ENCODE measurements at regions not wholly inside any gene's neighbourhood (a gene's known extent, or its start where the extent isn't known, plus 50 kb on each side); places are given as distances from the start of the nearest gene placed in this dataset.

- H3K9me3 Mint-ChIP-seq, result peaks cover 10% of the 10 kb centered on the region
- TF ChIP-seq, protein P1, sequence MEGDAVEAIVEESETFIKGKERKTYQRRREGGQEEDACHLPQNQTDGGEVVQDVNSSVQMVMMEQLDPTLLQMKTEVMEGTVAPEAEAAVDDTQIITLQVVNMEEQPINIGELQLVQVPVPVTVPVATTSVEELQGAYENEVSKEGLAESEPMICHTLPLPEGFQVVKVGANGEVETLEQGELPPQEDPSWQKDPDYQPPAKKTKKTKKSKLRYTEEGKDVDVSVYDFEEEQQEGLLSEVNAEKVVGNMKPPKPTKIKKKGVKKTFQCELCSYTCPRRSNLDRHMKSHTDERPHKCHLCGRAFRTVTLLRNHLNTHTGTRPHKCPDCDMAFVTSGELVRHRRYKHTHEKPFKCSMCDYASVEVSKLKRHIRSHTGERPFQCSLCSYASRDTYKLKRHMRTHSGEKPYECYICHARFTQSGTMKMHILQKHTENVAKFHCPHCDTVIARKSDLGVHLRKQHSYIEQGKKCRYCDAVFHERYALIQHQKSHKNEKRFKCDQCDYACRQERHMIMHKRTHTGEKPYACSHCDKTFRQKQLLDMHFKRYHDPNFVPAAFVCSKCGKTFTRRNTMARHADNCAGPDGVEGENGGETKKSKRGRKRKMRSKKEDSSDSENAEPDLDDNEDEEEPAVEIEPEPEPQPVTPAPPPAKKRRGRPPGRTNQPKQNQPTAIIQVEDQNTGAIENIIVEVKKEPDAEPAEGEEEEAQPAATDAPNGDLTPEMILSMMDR (IDR thresholded peaks at IDR 0.05; ENCODE audit: unreplicated experiment), result no peak
- H3K27me3 Mint-ChIP-seq (ENCODE audit: low read depth), result no peaks in the 10 kb centered on the region
- peaks cover 3% of the 10 kb centered on the region for H3K36me3 Mint-ChIP-seq
- no peak overlapping the region for H3K27ac Mint-ChIP-seq
- no peak for DNase-seq (ENCODE audit: low spot score in 2 of 2, unreplicated experiment in 2 of 2)
- H3K4me3 Mint-ChIP-seq, result no peak overlapping the region
- H3K4me1 Mint-ChIP-seq, result no peaks in the 10 kb centered on the region
These were observed 209.1 kb downstream of the FSIP2 start for GRCh38 chr2:185947722-185948121.

DNA sequence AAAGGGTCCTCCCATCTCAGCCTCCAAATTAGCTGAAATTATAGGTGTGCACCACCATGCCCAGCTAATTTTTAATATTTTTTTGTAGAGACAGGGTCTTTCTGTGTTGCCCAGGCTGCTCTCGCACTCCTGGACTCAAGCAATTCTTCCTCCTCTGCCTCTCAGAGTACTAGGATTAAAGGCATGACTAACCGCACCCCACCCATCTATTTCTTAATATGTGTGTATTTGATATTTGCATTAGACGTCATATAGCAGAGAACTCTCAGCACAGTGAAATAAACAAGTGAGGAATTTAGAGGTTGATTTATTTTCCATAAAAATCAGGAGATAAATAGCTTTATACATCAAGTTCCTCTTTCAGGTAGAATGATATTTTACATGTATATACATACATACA is 213.5 kb downstream of the FSIP2 start:
- H3K27ac Mint-ChIP-seq, result no peak overlapping the region
- no peaks in the 10 kb centered on the region for H3K36me3 Mint-ChIP-seq
- H3K9me3 Mint-ChIP-seq, result no peaks in the 10 kb centered on the region
- no peaks in the 10 kb centered on the region for H3K4me1 Mint-ChIP-seq
- H3K27me3 Mint-ChIP-seq (ENCODE audit: low read depth), result no peaks in the 10 kb centered on the region
- H3K4me3 Mint-ChIP-seq, result no peak overlapping the region
- TF ChIP-seq, protein P1 (IDR thresholded peaks at IDR 0.05; ENCODE audit: unreplicated experiment), result no peak
- DNase-seq (ENCODE audit: low spot score in 2 of 2, unreplicated experiment in 2 of 2), result no peak

- peaks cover 3% of the 10 kb centered on the region for H3K36me3 Mint-ChIP-seq
- H3K27ac Mint-ChIP-seq, result no peak overlapping the region
- H3K4me3 Mint-ChIP-seq, result no peak overlapping the region
- TF ChIP-seq, protein P1 (IDR thresholded peaks at IDR 0.05; ENCODE audit: unreplicated experiment), result no peak
- no peaks in the 10 kb centered on the region for H3K27me3 Mint-ChIP-seq (ENCODE audit: low read depth)
- DNase-seq (ENCODE audit: low spot score in 2 of 2, unreplicated experiment in 2 of 2), result no peak
- H3K4me1 Mint-ChIP-seq, result no peaks in the 10 kb centered on the region
- H3K9me3 Mint-ChIP-seq, result peaks cover 9% of the 10 kb centered on the region
These were observed 215.8 kb downstream of the FSIP2 start for GRCh38 chr2:185954389-185954788.

- no peak for DNase-seq (ENCODE audit: low spot score in 2 of 2, unreplicated experiment in 2 of 2)
- Mint-ChIP-seq H3K27me3 (ENCODE audit: low read depth) (no peaks in the 10 kb centered on the region), H3K4me3 (no peak overlapping the region), H3K36me3 (peaks cover 4% of the 10 kb centered on the region), H3K9me3 (peaks cover 16% of the 10 kb centered on the region), H3K4me1 (no peaks in the 10 kb centered on the region), H3K27ac (no peak overlapping the region)
- TF ChIP-seq, protein P1 (IDR thresholded peaks at IDR 0.05; ENCODE audit: unreplicated experiment), result no peak
These were observed 216.4 kb downstream of the FSIP2 start for GRCh38 chr2:185955050-185955449.

DNA sequence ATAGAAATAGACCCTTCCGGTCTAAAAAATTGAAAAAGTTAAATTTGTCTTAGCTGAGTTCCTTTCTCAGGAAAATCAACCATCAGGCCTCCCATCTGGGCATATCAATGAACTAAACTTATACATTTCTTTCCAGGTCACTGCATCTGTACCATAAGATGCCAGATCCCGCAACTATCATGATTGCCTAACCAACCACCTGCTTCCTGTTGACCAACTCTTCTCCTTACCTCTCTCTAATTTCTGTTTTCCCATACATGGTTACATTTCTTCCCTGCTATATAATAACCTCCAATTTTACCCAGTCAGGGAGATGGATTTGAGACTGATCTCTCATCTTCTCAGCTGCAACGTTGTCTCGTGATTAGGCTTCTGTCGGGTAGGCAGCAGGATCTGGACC is 228.7 kb downstream of the FSIP2 start:
- Mint-ChIP-seq H3K27ac (no peak overlapping the region), H3K9me3 (peaks cover 7% of the 10 kb centered on the region), H3K27me3 (ENCODE audit: low read depth) (no peaks in the 10 kb centered on the region), H3K4me1 (peaks cover 6% of the 10 kb centered on the region), H3K4me3 (no peak overlapping the region), H3K36me3 (peaks cover under 1% of the 10 kb centered on the region)
- no peak for DNase-seq (ENCODE audit: low spot score in 2 of 2, unreplicated experiment in 2 of 2)
- TF ChIP-seq, protein P1 (IDR thresholded peaks at IDR 0.05; ENCODE audit: unreplicated experiment), result no peak

All from mesothelial cell of epicardium (in vitro differentiated cells).